Hepatocyte (in vitro differentiated cells): ENCODE measurements at regions not wholly inside any gene's neighbourhood (a gene's known extent, or its start where the extent isn't known, plus 50 kb on each side); places are given as distances from the start of the nearest gene placed in this dataset.

Experiments used
- DNase-seq: peaks from one replicate; pipeline ENCODE4 v3.0.0-alpha.2; 2016; ENCODE audit warnings: low spot score
- H2AFZ ChIP-seq: fragments of 200-600 bp; sonication (generic); 2 replicates; pipeline ENCODE4 v1.6.0; 2016; ENCODE audit warnings: antibody characterized with exemption, mild to moderate bottlenecking
- H3K27ac ChIP-seq: fragments of 200-600 bp; sonication (generic); 2 replicates; pipeline ENCODE4 v1.5.1; 2016; ENCODE audit warnings: mild to moderate bottlenecking
- H3K27me3 ChIP-seq: fragments of 200-600 bp; sonication (generic); 2 replicates; pipeline ENCODE4 v1.6.1; 2016
- H3K36me3 ChIP-seq: fragments of 200-600 bp; sonication (generic); replicated peaks from 2 replicates; pipeline ENCODE4 v1.5.1; 2016; ENCODE audit warnings: low read depth; ENCODE audit not compliant: insufficient read depth
- H3K4me1 ChIP-seq: fragments of 200-600 bp; sonication (generic); 2 replicates; pipeline ENCODE4 v1.5.1; 2016; ENCODE audit warnings: mild to moderate bottlenecking, moderate library complexity; ENCODE audit not compliant: insufficient read depth
- H3K4me2 ChIP-seq: fragments of 200-600 bp; sonication (generic); 2 replicates; pipeline ENCODE4 v1.6.0; 2016
- H3K4me3 ChIP-seq: fragments of 200-600 bp; sonication (generic); 2 replicates; pipeline ENCODE4 v1.5.1; 2016; ENCODE audit warnings: mild to moderate bottlenecking
- H3K79me2 ChIP-seq: fragments of 200-600 bp; sonication (generic); 2 replicates; pipeline ENCODE4 v1.6.0; 2017; ENCODE audit warnings: mild to moderate bottlenecking
- H3K9me2 ChIP-seq: fragments of 200-600 bp; sonication (generic); replicated peaks from 2 replicates; pipeline ENCODE4 v1.6.0; 2017; ENCODE audit warnings: mild to moderate bottlenecking; ENCODE audit not compliant: insufficient read depth
- H3K9me3 ChIP-seq: fragments of 200-600 bp; sonication (generic); 2 replicates; pipeline ENCODE4 v1.5.1; 2016; ENCODE audit warnings: low read depth, mild to moderate bottlenecking
- H4K20me1 ChIP-seq: fragments of 200-600 bp; sonication (generic); 2 replicates; pipeline ENCODE4 v1.6.0; 2016; ENCODE audit warnings: mild to moderate bottlenecking; ENCODE audit not compliant: insufficient read depth, poor library complexity, severe bottlenecking
- CTCF ChIP-seq: fragments of 200-600 bp; sonication (generic); IDR thresholded peaks from 2 replicates; pipeline ENCODE4 v1.5.1; 2016; ENCODE audit warnings: antibody characterized with exemption, mild to moderate bottlenecking; ENCODE audit not compliant: poor library complexity
- EZH2 ChIP-seq: fragments of 200-600 bp; sonication (generic); IDR thresholded peaks from 2 replicates; pipeline ENCODE4 v1.6.1; 2016; ENCODE audit warnings: antibody characterized with exemption, mild to moderate bottlenecking, borderline replicate concordance
- EZH2phosphoT487 ChIP-seq: fragments of 200-600 bp; sonication (generic); IDR thresholded peaks from one replicate; pipeline ENCODE4 v1.6.1; 2018; ENCODE audit warnings: antibody characterized with exemption, mild to moderate bottlenecking, low read depth, moderate library complexity; ENCODE audit not compliant: unreplicated experiment, severe bottlenecking
- WGBS: methylation state at CpG from one replicate; pipeline ENCODE4 v1.1.6; 2016; ENCODE audit warnings: low lambda C conversion rate; ENCODE audit errors: missing lambda C conversion rate; 5-methylcytosine and 5-hydroxymethylcytosine counted together

GRCh38 chr17:63153488-63153887 is 187.5 kb downstream of the TANC2 start:
- Histone ChIP-seq H4K20me1 (no peaks in the 10 kb centered on the region), H3K79me2 (peaks cover 11% of the 10 kb centered on the region), H3K9me2 (no peaks in the 10 kb centered on the region), H2AFZ (no peak overlapping the region), H3K27me3 (no peaks in the 10 kb centered on the region), H3K4me1 (peaks cover 9% of the 10 kb centered on the region), H3K4me3 (no peak overlapping the region), H3K9me3 (no peaks in the 10 kb centered on the region), H3K27ac (no peak overlapping the region), H3K4me2 (peak overlapping the region; percentile 66), H3K36me3 (no peaks in the 10 kb centered on the region)
- DNase-seq = no peak
- 62% methylated on average over 1 of the region's 1 CpG for WGBS
- TF ChIP-seq CTCF = no peak
- TF ChIP-seq EZH2 = no peak

GRCh38 chr17:63154586-63155244 is 188.7 kb downstream of the TANC2 start:
- no peak overlapping the region for H3K4me2 ChIP-seq
- no peaks in the 10 kb centered on the region for H3K27me3 ChIP-seq
- H3K79me2 ChIP-seq = peaks cover 11% of the 10 kb centered on the region
- no peaks in the 10 kb centered on the region for H3K9me3 ChIP-seq
- H3K27ac ChIP-seq = no peak overlapping the region
- DNase-seq = no peak
- H3K9me2 ChIP-seq = no peaks in the 10 kb centered on the region
- no peaks in the 10 kb centered on the region for H4K20me1 ChIP-seq
- no peaks in the 10 kb centered on the region for H3K36me3 ChIP-seq
- H3K4me3 ChIP-seq = no peak overlapping the region
- no peak overlapping the region for H2AFZ ChIP-seq
- TF ChIP-seq CTCF (no peak), EZH2phosphoT487 (no peak), EZH2 (no peak)
- WGBS = 80% methylated on average over 1 of the region's 1 CpG
- H3K4me1 ChIP-seq = peaks cover 9% of the 10 kb centered on the region

DNA sequence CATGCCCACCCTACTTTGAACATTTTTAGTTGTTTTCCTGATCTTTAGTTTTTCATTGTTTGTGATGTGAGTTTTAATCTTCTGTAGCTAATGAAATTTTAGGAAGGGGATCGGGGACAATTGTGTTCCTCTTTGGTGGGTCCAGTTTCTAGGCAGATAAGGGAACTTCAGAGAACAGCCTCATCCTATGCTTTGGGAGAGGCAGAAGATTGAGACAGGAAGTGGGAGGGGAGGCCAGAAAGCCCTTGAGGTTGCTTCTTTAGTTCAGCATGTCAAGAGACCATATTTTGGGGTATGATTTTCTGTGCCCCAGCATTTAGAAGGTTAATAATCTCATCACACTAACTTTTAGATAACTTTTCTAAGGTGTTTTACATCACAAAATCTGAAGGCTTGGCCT is 191.0 kb downstream of the TANC2 start:
- no peaks in the 10 kb centered on the region for H3K27me3 ChIP-seq
- no peaks in the 10 kb centered on the region for H4K20me1 ChIP-seq
- no peaks in the 10 kb centered on the region for H3K9me3 ChIP-seq
- peaks cover 13% of the 10 kb centered on the region for H3K79me2 ChIP-seq
- H3K9me2 ChIP-seq = no peaks in the 10 kb centered on the region
- no peak overlapping the region for H3K4me2 ChIP-seq
- no peak overlapping the region for H2AFZ ChIP-seq
- DNase-seq = no peak
- H3K27ac ChIP-seq = no peak overlapping the region
- H3K36me3 ChIP-seq = no peaks in the 10 kb centered on the region
- WGBS = 90% methylated on average over 1 of the region's 1 CpG
- H3K4me1 ChIP-seq = no peaks in the 10 kb centered on the region
- H3K4me3 ChIP-seq = no peak overlapping the region
- TF ChIP-seq EZH2phosphoT487 (no peak), EZH2 (no peak), CTCF (no peak)
